AG10803 (cell line): ENCODE measurements at regions not wholly inside any gene's neighbourhood (a gene's known extent, or its start where the extent isn't known, plus 50 kb on each side); places are given as distances from the start of the nearest gene placed in this dataset.

Experiments used
- DNase-seq: peaks from one replicate; pipeline ENCODE4 v3.0.0; 2010; ENCODE audit warnings: low read depth
- H3K4me3 ChIP-seq: 2 replicates; pipeline ENCODE4 v1.5.1; 2011; ENCODE audit warnings: mild to moderate bottlenecking, low read length, control low read depth
- TF ChIP-seq, protein P1 (sequence below): conservative IDR thresholded peaks from 2 replicates; pipeline ENCODE4 v1.5.1; 2011; ENCODE audit warnings: mild to moderate bottlenecking, low read length, control low read depth, inconsistent platforms

DNA sequence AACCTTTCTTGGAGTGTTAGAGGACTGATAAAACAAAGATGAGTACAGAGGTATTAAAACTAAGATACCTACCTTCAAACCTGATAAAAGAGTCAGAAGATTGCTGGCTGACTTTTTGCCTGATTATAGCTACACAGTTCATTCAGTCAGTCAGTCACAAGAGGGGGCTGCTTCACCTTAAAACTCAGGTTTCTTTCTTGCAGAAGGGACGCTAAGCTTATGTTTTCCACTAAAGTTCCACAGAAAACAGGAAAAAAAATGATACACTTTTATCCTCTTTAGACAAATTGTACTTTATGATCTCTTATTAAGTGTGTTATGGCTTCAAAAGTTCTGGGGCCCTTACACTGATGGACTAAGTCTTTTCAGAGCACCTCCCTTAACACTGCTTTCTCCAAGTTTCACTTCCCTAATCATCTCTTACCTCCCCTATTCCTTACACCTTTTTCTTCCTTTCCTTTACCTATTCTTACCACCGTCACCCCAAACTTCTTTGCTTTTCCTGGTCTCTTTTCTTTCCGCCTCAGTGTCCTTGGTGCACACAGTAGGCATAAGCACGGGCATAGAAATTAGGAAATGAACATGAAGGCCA is 448.7 kb upstream of the OR4E1 start:
- TF ChIP-seq, protein P1, sequence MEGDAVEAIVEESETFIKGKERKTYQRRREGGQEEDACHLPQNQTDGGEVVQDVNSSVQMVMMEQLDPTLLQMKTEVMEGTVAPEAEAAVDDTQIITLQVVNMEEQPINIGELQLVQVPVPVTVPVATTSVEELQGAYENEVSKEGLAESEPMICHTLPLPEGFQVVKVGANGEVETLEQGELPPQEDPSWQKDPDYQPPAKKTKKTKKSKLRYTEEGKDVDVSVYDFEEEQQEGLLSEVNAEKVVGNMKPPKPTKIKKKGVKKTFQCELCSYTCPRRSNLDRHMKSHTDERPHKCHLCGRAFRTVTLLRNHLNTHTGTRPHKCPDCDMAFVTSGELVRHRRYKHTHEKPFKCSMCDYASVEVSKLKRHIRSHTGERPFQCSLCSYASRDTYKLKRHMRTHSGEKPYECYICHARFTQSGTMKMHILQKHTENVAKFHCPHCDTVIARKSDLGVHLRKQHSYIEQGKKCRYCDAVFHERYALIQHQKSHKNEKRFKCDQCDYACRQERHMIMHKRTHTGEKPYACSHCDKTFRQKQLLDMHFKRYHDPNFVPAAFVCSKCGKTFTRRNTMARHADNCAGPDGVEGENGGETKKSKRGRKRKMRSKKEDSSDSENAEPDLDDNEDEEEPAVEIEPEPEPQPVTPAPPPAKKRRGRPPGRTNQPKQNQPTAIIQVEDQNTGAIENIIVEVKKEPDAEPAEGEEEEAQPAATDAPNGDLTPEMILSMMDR: no peak
- no peak overlapping the region for H3K4me3 ChIP-seq
- DNase-seq: no peak

DNA sequence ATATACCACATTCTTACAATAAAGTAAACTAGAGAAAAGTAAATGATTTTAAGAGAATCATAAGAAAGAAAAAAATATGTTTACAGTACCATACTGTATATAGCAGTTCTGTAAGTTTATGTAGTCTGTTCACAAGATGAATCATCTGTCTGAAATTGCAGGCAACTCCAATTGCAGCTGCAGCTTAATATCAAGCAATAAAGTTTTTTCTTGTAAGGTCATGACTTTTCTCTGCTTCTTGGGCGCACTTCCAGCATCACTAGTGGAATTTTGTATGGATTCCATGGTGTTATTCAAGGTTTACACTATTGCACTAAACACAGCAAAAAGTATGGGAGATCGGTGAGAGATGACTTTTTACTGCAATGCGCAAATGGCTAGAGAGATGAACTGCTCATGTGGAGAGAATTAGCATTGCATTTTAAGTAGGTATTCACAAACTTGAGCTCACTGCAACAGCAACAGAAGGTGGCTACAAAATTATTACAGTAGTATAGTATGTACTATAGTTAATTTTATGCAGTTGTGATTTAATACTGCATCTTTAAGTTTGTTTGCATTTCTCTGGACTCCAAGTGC is 445.4 kb upstream of the OR4E1 start:
- DNase-seq: no peak
- no peak overlapping the region for H3K4me3 ChIP-seq
- TF ChIP-seq, protein P1: no peak

DNA sequence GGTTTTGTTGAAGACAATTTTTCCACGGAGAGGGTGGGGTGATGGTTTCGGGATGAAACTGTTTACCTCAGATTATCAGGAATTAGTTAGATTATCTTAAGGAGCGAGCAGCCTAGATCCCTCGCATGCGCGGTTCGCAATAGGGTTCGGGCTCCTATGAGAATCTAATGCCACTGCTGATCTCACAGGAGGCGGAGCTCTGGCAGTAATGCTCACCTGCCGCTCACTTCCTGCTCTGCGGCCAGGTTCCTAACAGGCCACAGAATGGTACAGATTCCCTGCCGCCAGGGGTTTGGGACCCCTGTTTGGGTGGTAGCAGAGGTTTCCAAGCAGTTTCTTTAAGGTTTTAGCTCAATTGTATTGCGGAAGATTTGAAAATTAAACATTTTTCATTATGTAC is 439.8 kb upstream of the OR4E1 start:
- no peak for DNase-seq
- TF ChIP-seq, protein P1: no peak
- H3K4me3 ChIP-seq: no peak overlapping the region

GRCh38 chr14:22112004-22112403 is 438.4 kb upstream of the OR4E1 start:
- no peak for DNase-seq
- H3K4me3 ChIP-seq: no peak overlapping the region
- TF ChIP-seq, protein P1: peak; percentile 23

DNA sequence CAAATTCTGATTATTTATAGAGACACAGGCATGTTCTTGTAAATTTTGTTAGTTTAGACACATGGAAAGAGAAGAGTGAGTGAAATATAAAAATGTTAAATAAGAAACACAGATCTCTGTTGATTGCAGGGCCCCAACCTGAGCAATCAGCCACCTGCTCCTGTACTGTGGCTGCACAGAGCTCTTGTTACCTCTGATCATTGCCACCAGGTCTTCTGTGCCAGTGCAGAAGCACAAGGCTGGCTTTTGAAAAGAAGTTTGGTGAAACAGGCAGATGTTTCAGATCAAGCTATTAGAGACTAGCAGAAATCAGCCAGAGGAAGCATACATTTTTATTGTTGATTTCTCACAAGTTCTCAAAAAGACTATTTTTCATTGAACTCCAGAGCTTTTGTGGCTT is 434.1 kb upstream of the OR4E1 start:
- H3K4me3 ChIP-seq: no peak overlapping the region
- TF ChIP-seq, protein P1: no peak
- no peak for DNase-seq

DNA sequence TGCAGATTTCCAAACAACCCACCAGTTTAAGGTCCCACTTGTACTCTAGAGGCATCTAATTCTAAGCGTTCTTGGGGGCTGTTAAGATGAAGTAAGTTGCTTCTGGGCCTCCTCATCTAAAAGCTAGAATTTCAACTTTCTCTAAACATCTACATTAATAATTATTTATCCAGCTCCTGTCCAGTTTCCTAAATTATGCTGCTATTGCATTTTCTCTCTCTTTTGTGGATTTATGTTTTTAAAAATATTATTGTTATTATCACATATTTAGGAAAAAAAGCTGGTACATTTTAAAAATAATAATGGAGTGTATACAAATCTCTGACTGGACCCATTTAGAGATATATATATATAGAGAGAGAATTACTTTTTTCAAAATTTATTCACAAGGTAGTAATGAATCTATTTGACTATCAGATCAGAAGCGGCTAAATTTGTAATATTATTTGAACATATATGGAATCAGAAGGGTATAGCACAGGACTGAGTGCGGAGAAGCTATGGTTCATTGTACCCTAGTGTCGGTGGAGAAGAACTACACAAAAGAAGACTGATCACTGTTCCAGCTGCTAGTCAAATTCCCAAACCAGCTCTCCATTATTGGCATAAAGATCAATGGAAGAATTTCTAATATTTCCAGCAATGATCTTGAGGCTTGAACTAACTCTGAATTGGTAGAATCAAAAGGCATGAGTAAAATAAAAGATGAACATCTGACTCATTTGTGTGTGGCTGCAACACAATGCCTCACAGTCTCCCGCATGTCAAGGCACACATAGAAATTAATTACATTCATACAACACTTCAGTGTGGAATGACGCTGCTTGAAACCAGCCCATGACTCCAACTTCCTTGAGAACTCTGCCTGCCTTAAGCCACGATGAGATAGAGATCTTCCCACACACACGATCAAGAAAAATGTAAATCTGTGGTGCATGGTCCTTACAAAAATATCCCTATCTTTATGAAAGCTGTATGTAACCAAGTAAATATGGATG is 433.4 kb upstream of the OR4E1 start:
- TF ChIP-seq, protein P1: no peak
- H3K4me3 ChIP-seq: no peak overlapping the region
- no peak for DNase-seq

GRCh38 chr14:22105624-22106006 is 432.0 kb upstream of the OR4E1 start:
- no peak overlapping the region for H3K4me3 ChIP-seq
- no peak for DNase-seq
- TF ChIP-seq, protein P1: no peak
